ENCODE measurements at regions not wholly inside any gene's neighbourhood (a gene's known extent, or its start where the extent isn't known, plus 50 kb on each side); places are given as distances from the start of the nearest gene placed in this dataset.

DNA sequence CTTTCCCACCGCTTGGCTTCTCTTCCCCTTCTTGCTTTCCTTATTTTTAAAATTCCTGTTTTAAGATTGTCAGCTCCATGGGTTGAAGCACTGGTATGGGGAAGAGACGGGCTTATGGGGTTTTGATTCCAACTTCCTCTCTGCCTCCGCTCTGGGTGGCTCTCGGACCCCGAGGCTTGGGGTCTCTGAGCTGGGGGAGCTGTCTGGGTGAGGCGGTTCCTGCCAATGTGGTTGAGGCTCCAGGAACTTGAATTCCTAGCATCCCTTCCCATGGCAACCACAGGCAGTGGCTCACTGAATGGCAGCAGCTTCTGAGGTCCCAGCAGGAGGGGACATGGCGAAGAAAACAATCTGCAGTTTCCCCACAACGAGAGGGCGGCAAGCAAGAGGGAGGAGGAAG lies 83.1 kb upstream of the C1orf174 start:
- TF ChIP-seq, protein P1, sequence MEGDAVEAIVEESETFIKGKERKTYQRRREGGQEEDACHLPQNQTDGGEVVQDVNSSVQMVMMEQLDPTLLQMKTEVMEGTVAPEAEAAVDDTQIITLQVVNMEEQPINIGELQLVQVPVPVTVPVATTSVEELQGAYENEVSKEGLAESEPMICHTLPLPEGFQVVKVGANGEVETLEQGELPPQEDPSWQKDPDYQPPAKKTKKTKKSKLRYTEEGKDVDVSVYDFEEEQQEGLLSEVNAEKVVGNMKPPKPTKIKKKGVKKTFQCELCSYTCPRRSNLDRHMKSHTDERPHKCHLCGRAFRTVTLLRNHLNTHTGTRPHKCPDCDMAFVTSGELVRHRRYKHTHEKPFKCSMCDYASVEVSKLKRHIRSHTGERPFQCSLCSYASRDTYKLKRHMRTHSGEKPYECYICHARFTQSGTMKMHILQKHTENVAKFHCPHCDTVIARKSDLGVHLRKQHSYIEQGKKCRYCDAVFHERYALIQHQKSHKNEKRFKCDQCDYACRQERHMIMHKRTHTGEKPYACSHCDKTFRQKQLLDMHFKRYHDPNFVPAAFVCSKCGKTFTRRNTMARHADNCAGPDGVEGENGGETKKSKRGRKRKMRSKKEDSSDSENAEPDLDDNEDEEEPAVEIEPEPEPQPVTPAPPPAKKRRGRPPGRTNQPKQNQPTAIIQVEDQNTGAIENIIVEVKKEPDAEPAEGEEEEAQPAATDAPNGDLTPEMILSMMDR (IDR thresholded peaks at IDR 0.05), result no peak
- TF ChIP-seq POLR2A (IDR thresholded peaks at IDR 0.05), result no peak
